Neutrophil (primary cell): ENCODE measurements at regions not wholly inside any gene's neighbourhood (a gene's known extent, or its start where the extent isn't known, plus 50 kb on each side); places are given as distances from the start of the nearest gene placed in this dataset.

ENCODE experiments used
- H3K27ac ChIP-seq: fragments of 200-600 bp; sonication (generic); 2 replicates; pipeline ENCODE4 v1.5.1; 2016; ENCODE audit warnings: mild to moderate bottlenecking, moderate library complexity
- H3K27me3 ChIP-seq: fragments of 200-600 bp; sonication (generic); 2 replicates; pipeline ENCODE4 v1.6.0; 2016; ENCODE audit warnings: mild to moderate bottlenecking
- H3K36me3 ChIP-seq: fragments of 200-600 bp; sonication (generic); 2 replicates; pipeline ENCODE4 v1.5.1; 2017
- H3K4me1 ChIP-seq, 2 experiments: fragments of 200-600 bp in 1 of 2; sonication (generic) in 1 of 2; 1 replicate in 1 of 2; 2 replicates in 1 of 2; pipeline versions ENCODE4 v1.5.1 to v1.6.1; 2013 to 2016; ENCODE audit warnings: low read depth in 1 of 2, low read length in 1 of 2, mild to moderate bottlenecking in 1 of 2, moderate library complexity in 1 of 2; ENCODE audit not compliant: control insufficient read depth in 1 of 2, insufficient read depth in 1 of 2
- H3K4me3 ChIP-seq, 2 experiments: fragments of 200-600 bp in 1 of 2; sonication (generic) in 1 of 2; 1 replicate in 1 of 2; 2 replicates in 1 of 2; pipeline ENCODE4 v1.5.1; 2013 to 2016; ENCODE audit warnings: low read depth in 1 of 2, low read length in 1 of 2, mild to moderate bottlenecking in 1 of 2, moderate library complexity in 1 of 2
- H3K9me3 ChIP-seq: fragments of 200-600 bp; sonication (generic); 2 replicates; pipeline ENCODE4 v1.5.1; 2016
- CTCF ChIP-seq: fragments of 200-600 bp; sonication (generic); IDR thresholded peaks from 2 replicates; pipeline ENCODE4 v1.5.1; 2016; ENCODE audit warnings: antibody characterized with exemption

GRCh38 chr2:196464311-196464710, 175.2 kb upstream of the CCDC150 start:
- H3K4me3 ChIP-seq, result no peak overlapping the region
- H3K4me1 ChIP-seq, result no peaks in the 10 kb centered on the region
- H3K9me3 ChIP-seq, result no peaks in the 10 kb centered on the region
- TF ChIP-seq CTCF, result no peak
- peaks cover 49% of the 10 kb centered on the region for H3K27me3 ChIP-seq
- no peaks in the 10 kb centered on the region for H3K36me3 ChIP-seq
- H3K27ac ChIP-seq, result no peak overlapping the region

GRCh38 chr2:196466581-196466980, 172.9 kb upstream of the CCDC150 start:
- H3K9me3 ChIP-seq, result no peaks in the 10 kb centered on the region
- no peaks in the 10 kb centered on the region for H3K36me3 ChIP-seq
- no peaks in the 10 kb centered on the region for H3K4me1 ChIP-seq
- H3K27ac ChIP-seq, result no peak overlapping the region
- peaks cover 31% of the 10 kb centered on the region for H3K27me3 ChIP-seq
- no peak overlapping the region for H3K4me3 ChIP-seq
- no peak for TF ChIP-seq CTCF

- no peak overlapping the region for H3K4me3 ChIP-seq
- H3K4me1 ChIP-seq, result no peaks in the 10 kb centered on the region
- no peaks in the 10 kb centered on the region for H3K36me3 ChIP-seq
- no peaks in the 10 kb centered on the region for H3K9me3 ChIP-seq
- no peak overlapping the region for H3K27ac ChIP-seq
- TF ChIP-seq CTCF, result no peak
- H3K27me3 ChIP-seq, result peaks cover 22% of the 10 kb centered on the region
Measured at GRCh38 chr2:196468394-196468793, 171.1 kb upstream of the CCDC150 start.

- TF ChIP-seq CTCF, result no peak
- Histone ChIP-seq H3K4me1 (no peaks in the 10 kb centered on the region), H3K27me3 (peaks cover 2% of the 10 kb centered on the region), H3K36me3 (no peaks in the 10 kb centered on the region), H3K27ac (no peak overlapping the region), H3K9me3 (no peaks in the 10 kb centered on the region), H3K4me3 (no peak overlapping the region)
Measured at GRCh38 chr2:196473617-196474016, 165.9 kb upstream of the CCDC150 start.

GRCh38 chr2:196475611-196476010, 163.9 kb upstream of the CCDC150 start:
- Histone ChIP-seq H3K9me3 (no peaks in the 10 kb centered on the region), H3K36me3 (no peaks in the 10 kb centered on the region), H3K4me1 (no peaks in the 10 kb centered on the region), H3K4me3 (no peak overlapping the region), H3K27me3 (no peaks in the 10 kb centered on the region), H3K27ac (no peak overlapping the region)
- TF ChIP-seq CTCF, result no peak

- no peak for TF ChIP-seq CTCF
- Histone ChIP-seq H3K9me3 (no peaks in the 10 kb centered on the region), H3K27me3 (peaks cover 7% of the 10 kb centered on the region), H3K4me1 (no peaks in the 10 kb centered on the region), H3K36me3 (no peaks in the 10 kb centered on the region), H3K4me3 (no peak overlapping the region), H3K27ac (no peak overlapping the region)
Measured at GRCh38 chr2:196478588-196478987, 160.9 kb upstream of the CCDC150 start.
